CD4-positive, alpha-beta T cell (primary cell): ENCODE measurements at regions not wholly inside any gene's neighbourhood (a gene's known extent, or its start where the extent isn't known, plus 50 kb on each side); places are given as distances from the start of the nearest gene placed in this dataset.

Source experiments
- ATAC-seq: fragments of 200-7000 bp; cut with Tn5 transposase; one replicate; pipeline ENCODE4 v1.10.0; 2022; ENCODE audit warnings: mild to moderate bottlenecking; ENCODE audit not compliant: poor library complexity
- CTCF ChIA-PET: fragments of 350-600 bp; sonication (Branson Sonifier 250); formaldehyde crosslinking; loops from one replicate; lab custom pipeline; 2021; ENCODE audit warnings: antibody characterized with exemption, inconsistent platforms; lab: Charles Lee
- POLR2A ChIA-PET: fragments of 350-600 bp; sonication (Branson Sonifier 250); formaldehyde crosslinking; loops from one replicate; lab custom pipeline; 2021; ENCODE audit warnings: antibody characterized with exemption, inconsistent platforms; lab: Charles Lee
- DNase-seq, 14 experiments: peaks; one replicate each; pipeline ENCODE4 v3.0.0-alpha.2; 2013 to 2020; ENCODE audit warnings: mixed read lengths in 2 of 14
- H3K27ac ChIP-seq, 2 donors: one replicate each; pipeline versions ENCODE4 v1.5.1 to v1.7.0; 2013; ENCODE audit warnings: low read length in 2 of 2, low read depth in 1 of 2, mild to moderate bottlenecking in 1 of 2
- H3K27me3 ChIP-seq, 2 experiments: 1 replicate in 1 of 2; 2 replicates in 1 of 2; pipeline versions ENCODE4 v1.6.1 to v1.7.0; 2013; ENCODE audit warnings: low read length in 2 of 2, control low read depth in 1 of 2, mild to moderate bottlenecking in 1 of 2, moderate library complexity in 1 of 2; ENCODE audit not compliant: insufficient read depth in 2 of 2, control insufficient read depth in 1 of 2
- H3K36me3 ChIP-seq: one replicate; pipeline ENCODE4 v1.6.1; 2013; ENCODE audit warnings: low read length, control low read depth; ENCODE audit not compliant: insufficient read depth
- H3K4me1 ChIP-seq: one replicate; pipeline ENCODE4 v1.6.1; 2013; ENCODE audit warnings: low read length, control low read depth; ENCODE audit not compliant: insufficient read depth
- H3K4me3 ChIP-seq: one replicate; pipeline ENCODE4 v1.5.1; 2013; ENCODE audit warnings: mild to moderate bottlenecking, low read length, moderate library complexity
- H3K9me3 ChIP-seq, 2 experiments: 1 replicate in 1 of 2; 2 replicates in 1 of 2; pipeline versions ENCODE4 v1.6.1 to v1.7.0; 2013; ENCODE audit warnings: low read length in 2 of 2, mild to moderate bottlenecking in 2 of 2, control low read depth in 1 of 2, moderate library complexity in 1 of 2; ENCODE audit not compliant: control insufficient read depth in 1 of 2, insufficient read depth in 1 of 2
- H3K27ac Mint-ChIP-seq: one replicate; pipeline ENCODE4 v1.8.0; 2020; ENCODE audit warnings: mixed read lengths
- H3K27me3 Mint-ChIP-seq: one replicate; pipeline ENCODE4 v1.8.0; 2021; ENCODE audit warnings: mixed read lengths
- H3K36me3 Mint-ChIP-seq: one replicate; pipeline ENCODE4 v1.8.0; 2021; ENCODE audit warnings: low read depth, mixed read lengths
- H3K4me1 Mint-ChIP-seq: one replicate; pipeline ENCODE4 v1.8.0; 2021; ENCODE audit warnings: low read depth, mixed read lengths
- H3K4me3 Mint-ChIP-seq: one replicate; pipeline ENCODE4 v1.8.0; 2020; ENCODE audit warnings: mild to moderate bottlenecking, mixed read lengths
- H3K9me3 Mint-ChIP-seq: one replicate; pipeline ENCODE4 v1.8.0; 2020; ENCODE audit warnings: mixed read lengths
- intact Hi-C, 2 experiments: fragments of 100-400 bp; cut with DNase I in 1 of 2; cut with micrococcal nuclease in 1 of 2; formaldehyde crosslinking; loops; one replicate each; pipeline versions ENCODE4 v1.15.1 to v1.9.0; 2023 to 2025; cut with DNase I, micrococcal nuclease
- TF ChIP-seq, protein P1 (sequence below): fragments of 200-600 bp; IDR thresholded peaks from one replicate; pipeline ENCODE4 v1.8.0; 2022; ENCODE audit warnings: antibody characterized with exemption, mild to moderate bottlenecking

DNA sequence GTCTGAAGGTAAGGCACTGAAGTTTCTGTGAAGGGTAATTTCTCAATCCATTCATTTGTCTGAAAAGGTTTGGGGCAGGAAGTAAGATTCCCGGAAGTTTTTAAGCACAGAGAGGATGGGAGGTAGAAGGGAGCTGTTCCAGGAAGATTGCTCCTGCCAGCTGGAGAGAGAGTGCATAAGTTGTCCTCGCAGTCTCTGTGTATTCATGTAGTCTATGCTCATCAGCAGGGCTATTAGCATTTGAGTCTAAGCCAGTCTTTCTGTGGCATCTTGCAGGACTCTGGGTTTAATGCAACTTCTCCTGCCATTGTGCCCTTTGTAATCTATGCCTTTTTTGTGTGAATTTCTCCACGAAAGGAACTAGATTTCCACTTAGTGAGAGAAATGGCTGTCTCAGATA, 140.8 kb upstream of the FGGY start:
- Histone ChIP-seq H3K36me3 (no peaks in the 10 kb centered on the region), H3K9me3 (peaks cover 0 to 7% of the 10 kb centered on the region in 2 experiments), H3K4me3 (no peak overlapping the region), H3K4me1 (peaks cover under 1% of the 10 kb centered on the region), H3K27me3 (no peaks in the 10 kb centered on the region), H3K27ac (no peak overlapping the region)
- peaks cover 4% of the 10 kb centered on the region for H3K9me3 Mint-ChIP-seq
- DNase-seq: no peak
- no peaks in the 10 kb centered on the region for H3K36me3 Mint-ChIP-seq
- ChIA-PET CTCF (no interaction called here), POLR2A (no interaction called here)
- TF ChIP-seq, protein P1, sequence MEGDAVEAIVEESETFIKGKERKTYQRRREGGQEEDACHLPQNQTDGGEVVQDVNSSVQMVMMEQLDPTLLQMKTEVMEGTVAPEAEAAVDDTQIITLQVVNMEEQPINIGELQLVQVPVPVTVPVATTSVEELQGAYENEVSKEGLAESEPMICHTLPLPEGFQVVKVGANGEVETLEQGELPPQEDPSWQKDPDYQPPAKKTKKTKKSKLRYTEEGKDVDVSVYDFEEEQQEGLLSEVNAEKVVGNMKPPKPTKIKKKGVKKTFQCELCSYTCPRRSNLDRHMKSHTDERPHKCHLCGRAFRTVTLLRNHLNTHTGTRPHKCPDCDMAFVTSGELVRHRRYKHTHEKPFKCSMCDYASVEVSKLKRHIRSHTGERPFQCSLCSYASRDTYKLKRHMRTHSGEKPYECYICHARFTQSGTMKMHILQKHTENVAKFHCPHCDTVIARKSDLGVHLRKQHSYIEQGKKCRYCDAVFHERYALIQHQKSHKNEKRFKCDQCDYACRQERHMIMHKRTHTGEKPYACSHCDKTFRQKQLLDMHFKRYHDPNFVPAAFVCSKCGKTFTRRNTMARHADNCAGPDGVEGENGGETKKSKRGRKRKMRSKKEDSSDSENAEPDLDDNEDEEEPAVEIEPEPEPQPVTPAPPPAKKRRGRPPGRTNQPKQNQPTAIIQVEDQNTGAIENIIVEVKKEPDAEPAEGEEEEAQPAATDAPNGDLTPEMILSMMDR: no peak
- ATAC-seq: no peak
- H3K4me3 Mint-ChIP-seq: no peak overlapping the region
- intact Hi-C loops: no loop called here
- no peaks in the 10 kb centered on the region for H3K4me1 Mint-ChIP-seq
- no peak overlapping the region for H3K27ac Mint-ChIP-seq
- H3K27me3 Mint-ChIP-seq: no peaks in the 10 kb centered on the region

DNA sequence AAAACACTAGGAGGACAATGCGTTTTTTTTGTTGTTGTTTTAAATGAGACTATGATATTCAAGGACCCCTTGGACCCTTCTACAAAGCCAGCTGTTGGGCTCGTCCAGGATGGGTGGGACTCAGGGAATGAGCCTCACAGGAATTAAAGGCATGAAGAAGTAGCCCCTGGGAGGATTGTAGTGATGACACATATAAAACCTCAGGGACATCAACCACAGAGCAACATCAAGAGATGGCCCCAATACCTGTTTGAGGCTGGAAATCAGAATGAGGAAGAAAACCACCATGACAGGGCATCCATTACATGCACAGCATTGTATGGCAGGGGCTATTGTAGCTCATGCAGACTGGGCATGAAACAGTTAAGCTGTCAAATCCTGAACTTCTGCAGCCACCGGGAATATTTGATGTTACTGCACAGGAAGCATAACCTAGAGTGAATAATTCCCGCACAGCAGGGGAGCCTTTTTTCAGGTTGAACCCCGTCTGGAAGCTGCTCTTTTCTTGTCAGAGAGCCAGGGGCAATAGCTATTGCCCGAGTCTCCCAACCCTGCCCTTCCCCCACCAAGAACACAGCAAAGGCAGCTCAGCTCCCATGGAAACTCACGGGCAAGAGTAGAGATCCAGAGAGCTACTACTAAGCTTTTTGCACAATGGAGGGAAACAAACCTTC, 140.2 kb upstream of the FGGY start:
- peaks cover 4% of the 10 kb centered on the region for H3K9me3 Mint-ChIP-seq
- Histone ChIP-seq H3K9me3 (peaks cover 0 to 7% of the 10 kb centered on the region in 2 experiments), H3K4me1 (no peaks in the 10 kb centered on the region), H3K27ac (no peak overlapping the region), H3K36me3 (no peaks in the 10 kb centered on the region), H3K4me3 (no peak overlapping the region), H3K27me3 (no peaks in the 10 kb centered on the region)
- no peak overlapping the region for H3K27ac Mint-ChIP-seq
- TF ChIP-seq, protein P1: no peak
- ATAC-seq: no peak
- H3K4me1 Mint-ChIP-seq: no peaks in the 10 kb centered on the region
- DNase-seq: no peak
- H3K36me3 Mint-ChIP-seq: no peaks in the 10 kb centered on the region
- ChIA-PET CTCF (no interaction called here), POLR2A (no interaction called here)
- no peak overlapping the region for H3K4me3 Mint-ChIP-seq
- intact Hi-C loops: no loop called here
- H3K27me3 Mint-ChIP-seq: no peaks in the 10 kb centered on the region

DNA sequence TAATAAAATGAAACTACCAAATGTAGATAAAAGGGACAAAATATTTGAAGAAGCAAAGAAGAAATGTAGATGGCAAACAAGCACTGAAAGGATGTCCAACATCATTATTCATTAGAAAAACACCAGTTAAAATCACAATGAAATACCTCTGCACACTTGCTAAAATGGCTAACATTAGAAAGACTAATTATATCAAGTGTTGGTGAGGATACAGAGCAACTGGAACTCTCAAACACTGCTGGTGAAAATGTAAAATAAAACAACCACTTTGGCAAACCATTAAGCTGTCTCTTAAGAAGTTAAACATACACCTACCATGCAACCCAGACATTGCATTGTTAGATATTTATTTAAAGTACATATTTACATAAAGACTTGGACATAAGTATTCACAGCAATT, 138.6 kb upstream of the FGGY start:
- peaks cover 4% of the 10 kb centered on the region for H3K9me3 Mint-ChIP-seq
- TF ChIP-seq, protein P1: no peak
- no peaks in the 10 kb centered on the region for H3K36me3 Mint-ChIP-seq
- Histone ChIP-seq H3K9me3 (peaks cover 0 to 7% of the 10 kb centered on the region in 2 experiments), H3K36me3 (no peaks in the 10 kb centered on the region), H3K4me3 (no peak overlapping the region), H3K27ac (no peak overlapping the region), H3K4me1 (no peaks in the 10 kb centered on the region), H3K27me3 (no peaks in the 10 kb centered on the region)
- H3K4me1 Mint-ChIP-seq: no peaks in the 10 kb centered on the region
- no peak overlapping the region for H3K27ac Mint-ChIP-seq
- H3K27me3 Mint-ChIP-seq: no peaks in the 10 kb centered on the region
- intact Hi-C loops: no loop called here
- ATAC-seq: no peak
- ChIA-PET POLR2A (no interaction called here), CTCF (interaction anchor here (0.7 to 1.2 kb wide), 3 partner anchors 33 to 217 kb away, joined by 3 read pairs; no protein-coding TSS in a partner anchor)
- DNase-seq: no peak
- no peak overlapping the region for H3K4me3 Mint-ChIP-seq
